HG02588 (cell line): ENCODE measurements at regions not wholly inside any gene's neighbourhood (a gene's known extent, or its start where the extent isn't known, plus 50 kb on each side); places are given as distances from the start of the nearest gene placed in this dataset.
A peak's percentile ranks its signal among the peaks of the same experiment; 100 is the strongest.
"Not testable (repeated sequence)": the region's sequence is repeated elsewhere in the genome, so short reads cannot be mapped to it uniquely, and the experiment has no call there.

Source experiments
- ATAC-seq: cut with Tn5 transposase; IDR thresholded peaks from one replicate; pipeline ENCODE4 v1.9.1; 2021; ENCODE audit warnings: mild to moderate bottlenecking, moderate library complexity; ENCODE audit not compliant: unreplicated experiment

GRCh38 chr1:187691439-187691838, 862.7 kb downstream of the PLA2G4A start:
- ATAC-seq = no peak

GRCh38 chr1:187692799-187693198, 864.0 kb downstream of the PLA2G4A start:
- ATAC-seq = no peak

GRCh38 chr1:187696073-187696472, 867.3 kb downstream of the PLA2G4A start:
- no peak for ATAC-seq

GRCh38 chr1:187703138-187704130, 874.7 kb downstream of the PLA2G4A start:
- not testable (repeated sequence) for ATAC-seq

- ATAC-seq = no peak
These were observed 885.7 kb downstream of the PLA2G4A start for GRCh38 chr1:187714470-187714869.

GRCh38 chr1:187715483-187715882, 886.7 kb downstream of the PLA2G4A start:
- ATAC-seq = no peak

GRCh38 chr1:187716160-187716559, 887.4 kb downstream of the PLA2G4A start:
- ATAC-seq = no peak

GRCh38 chr1:187718527-187718926, 889.8 kb downstream of the PLA2G4A start:
- no peak for ATAC-seq

- no peak for ATAC-seq
These were observed 892.5 kb downstream of the PLA2G4A start for GRCh38 chr1:187721216-187721615.

GRCh38 chr1:187725216-187725615, 896.5 kb downstream of the PLA2G4A start:
- no peak for ATAC-seq

GRCh38 chr1:187733232-187733631, 904.5 kb downstream of the PLA2G4A start:
- ATAC-seq = no peak

GRCh38 chr1:187734427-187734826, 905.7 kb downstream of the PLA2G4A start:
- ATAC-seq = no peak

GRCh38 chr1:187744665-187745064, 915.9 kb downstream of the PLA2G4A start:
- peak; percentile 99 for ATAC-seq

GRCh38 chr1:187755536-187755935, 926.8 kb downstream of the PLA2G4A start:
- no peak for ATAC-seq

GRCh38 chr1:187756684-187757083, 927.9 kb downstream of the PLA2G4A start:
- ATAC-seq = not testable (repeated sequence)

GRCh38 chr1:187759825-187760333, 931.1 kb downstream of the PLA2G4A start:
- no peak for ATAC-seq

- ATAC-seq = no peak
These were observed 933.4 kb downstream of the PLA2G4A start for GRCh38 chr1:187762118-187762517.

GRCh38 chr1:187763465-187763864, 934.7 kb downstream of the PLA2G4A start:
- no peak for ATAC-seq

GRCh38 chr1:187763976-187764375, 935.2 kb downstream of the PLA2G4A start:
- no peak for ATAC-seq

- no peak for ATAC-seq
These were observed 942.6 kb downstream of the PLA2G4A start for GRCh38 chr1:187771396-187771795.

GRCh38 chr1:187773168-187773567, 944.4 kb downstream of the PLA2G4A start:
- ATAC-seq = no peak

- ATAC-seq = no peak
These were observed 959.0 kb downstream of the PLA2G4A start for GRCh38 chr1:187787736-187788135.
